Glutamatergic neuron (in vitro differentiated cells): ENCODE measurements at regions not wholly inside any gene's neighbourhood (a gene's known extent, or its start where the extent isn't known, plus 50 kb on each side); places are given as distances from the start of the nearest gene placed in this dataset.

ENCODE experiments used
- DNase-seq: peaks from one replicate; pipeline ENCODE4 v3.0.0; 2022
- H3K27ac Mint-ChIP-seq: one replicate; pipeline ENCODE4 v1.8.0; 2020; ENCODE audit warnings: mild to moderate bottlenecking, mixed read lengths, inconsistent platforms; ENCODE audit not compliant: unreplicated experiment
- H3K27me3 Mint-ChIP-seq: one replicate; pipeline ENCODE4 v1.8.0; 2020; ENCODE audit warnings: mild to moderate bottlenecking, moderate library complexity, mixed read lengths, inconsistent platforms; ENCODE audit not compliant: unreplicated experiment
- H3K36me3 Mint-ChIP-seq: one replicate; pipeline ENCODE4 v1.8.0; 2020; ENCODE audit warnings: mild to moderate bottlenecking, mixed read lengths, inconsistent platforms; ENCODE audit not compliant: unreplicated experiment
- H3K4me1 Mint-ChIP-seq: one replicate; pipeline ENCODE4 v1.8.0; 2020; ENCODE audit warnings: mild to moderate bottlenecking, low read depth, mixed read lengths, inconsistent platforms; ENCODE audit not compliant: unreplicated experiment
- H3K4me3 Mint-ChIP-seq: one replicate; pipeline ENCODE4 v1.8.0; 2020; ENCODE audit warnings: mild to moderate bottlenecking, mixed read lengths, inconsistent platforms; ENCODE audit not compliant: unreplicated experiment
- H3K9me3 Mint-ChIP-seq: one replicate; pipeline ENCODE4 v1.8.0; 2020; ENCODE audit warnings: mild to moderate bottlenecking, moderate library complexity, mixed read lengths, inconsistent platforms; ENCODE audit not compliant: unreplicated experiment
- TF ChIP-seq, protein P1 (sequence below): fragments of 200-600 bp; sonication (generic); IDR thresholded peaks from one replicate; pipeline ENCODE4 v1.5.0; 2021; ENCODE audit not compliant: partially characterized antibody, unreplicated experiment

- Mint-ChIP-seq H3K9me3 (no peaks in the 10 kb centered on the region), H3K27ac (no peak overlapping the region), H3K27me3 (no peaks in the 10 kb centered on the region), H3K4me3 (no peak overlapping the region), H3K36me3 (no peaks in the 10 kb centered on the region), H3K4me1 (no peaks in the 10 kb centered on the region)
- TF ChIP-seq, protein P1, sequence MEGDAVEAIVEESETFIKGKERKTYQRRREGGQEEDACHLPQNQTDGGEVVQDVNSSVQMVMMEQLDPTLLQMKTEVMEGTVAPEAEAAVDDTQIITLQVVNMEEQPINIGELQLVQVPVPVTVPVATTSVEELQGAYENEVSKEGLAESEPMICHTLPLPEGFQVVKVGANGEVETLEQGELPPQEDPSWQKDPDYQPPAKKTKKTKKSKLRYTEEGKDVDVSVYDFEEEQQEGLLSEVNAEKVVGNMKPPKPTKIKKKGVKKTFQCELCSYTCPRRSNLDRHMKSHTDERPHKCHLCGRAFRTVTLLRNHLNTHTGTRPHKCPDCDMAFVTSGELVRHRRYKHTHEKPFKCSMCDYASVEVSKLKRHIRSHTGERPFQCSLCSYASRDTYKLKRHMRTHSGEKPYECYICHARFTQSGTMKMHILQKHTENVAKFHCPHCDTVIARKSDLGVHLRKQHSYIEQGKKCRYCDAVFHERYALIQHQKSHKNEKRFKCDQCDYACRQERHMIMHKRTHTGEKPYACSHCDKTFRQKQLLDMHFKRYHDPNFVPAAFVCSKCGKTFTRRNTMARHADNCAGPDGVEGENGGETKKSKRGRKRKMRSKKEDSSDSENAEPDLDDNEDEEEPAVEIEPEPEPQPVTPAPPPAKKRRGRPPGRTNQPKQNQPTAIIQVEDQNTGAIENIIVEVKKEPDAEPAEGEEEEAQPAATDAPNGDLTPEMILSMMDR = no peak
- no peak for DNase-seq
Observed at GRCh38 chr6:113450061-113450465, 407.1 kb upstream of the MARCKS start.

GRCh38 chr6:113451049-113451448 lies 406.1 kb upstream of the MARCKS start:
- TF ChIP-seq, protein P1 = no peak
- no peak overlapping the region for H3K27ac Mint-ChIP-seq
- H3K27me3 Mint-ChIP-seq = peaks cover 2% of the 10 kb centered on the region
- H3K4me3 Mint-ChIP-seq = no peak overlapping the region
- no peak for DNase-seq
- no peaks in the 10 kb centered on the region for H3K9me3 Mint-ChIP-seq
- no peaks in the 10 kb centered on the region for H3K4me1 Mint-ChIP-seq
- no peaks in the 10 kb centered on the region for H3K36me3 Mint-ChIP-seq

DNA sequence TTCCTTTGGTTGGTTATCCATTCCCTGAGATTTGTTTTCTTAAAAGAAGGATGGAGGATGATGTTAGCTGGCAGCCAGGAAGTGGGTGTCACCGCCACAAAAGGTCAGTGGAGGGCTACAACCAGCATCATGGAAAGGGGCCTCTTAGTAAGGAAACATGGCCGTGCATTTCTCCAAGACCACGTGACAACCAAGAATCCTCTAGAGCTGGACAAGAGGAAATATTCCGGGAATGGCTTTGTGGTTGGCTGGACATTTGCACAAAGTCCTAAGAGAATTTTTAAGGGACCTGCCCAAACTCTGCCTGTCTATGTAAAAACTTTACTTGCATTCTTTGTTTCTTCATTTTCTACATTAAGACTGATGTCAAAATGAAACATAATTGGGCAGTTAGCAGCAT lies 399.9 kb upstream of the MARCKS start:
- Mint-ChIP-seq H3K36me3 (no peaks in the 10 kb centered on the region), H3K27ac (no peak overlapping the region)

GRCh38 chr6:113457751-113458150 lies 399.4 kb upstream of the MARCKS start:
- Mint-ChIP-seq H3K4me3 (no peak overlapping the region), H3K4me1 (no peaks in the 10 kb centered on the region), H3K27ac (no peak overlapping the region), H3K36me3 (no peaks in the 10 kb centered on the region), H3K9me3 (no peaks in the 10 kb centered on the region), H3K27me3 (peaks cover 2% of the 10 kb centered on the region)
- no peak for DNase-seq
- TF ChIP-seq, protein P1 = no peak

More for the DNA sequence above, 399.9 kb upstream of the MARCKS start:
- H3K4me3 Mint-ChIP-seq = no peak overlapping the region
- peaks cover 2% of the 10 kb centered on the region for H3K27me3 Mint-ChIP-seq
- DNase-seq = no peak
- no peaks in the 10 kb centered on the region for H3K9me3 Mint-ChIP-seq
- no peaks in the 10 kb centered on the region for H3K4me1 Mint-ChIP-seq
- TF ChIP-seq, protein P1 = no peak

- Mint-ChIP-seq H3K27ac (no peak overlapping the region), H3K9me3 (no peaks in the 10 kb centered on the region), H3K4me3 (no peak overlapping the region), H3K36me3 (no peaks in the 10 kb centered on the region), H3K27me3 (peaks cover 2% of the 10 kb centered on the region), H3K4me1 (no peaks in the 10 kb centered on the region)
- DNase-seq = no peak
- TF ChIP-seq, protein P1 = no peak
Observed at GRCh38 chr6:113458368-113459010, 398.7 kb upstream of the MARCKS start.
